HG03460 (cell line): ENCODE measurements at regions not wholly inside any gene's neighbourhood (a gene's known extent, or its start where the extent isn't known, plus 50 kb on each side); places are given as distances from the start of the nearest gene placed in this dataset.

Experiments
- ATAC-seq: cut with Tn5 transposase; IDR thresholded peaks from one replicate; pipeline ENCODE4 v1.9.1; 2021; ENCODE audit not compliant: unreplicated experiment

- no peak for ATAC-seq
Measured at GRCh38 chrX:149161435-149162088, 343.5 kb downstream of the IDS start.

- no peak for ATAC-seq
Measured at GRCh38 chrX:149157976-149158375, 347.1 kb downstream of the IDS start.

DNA sequence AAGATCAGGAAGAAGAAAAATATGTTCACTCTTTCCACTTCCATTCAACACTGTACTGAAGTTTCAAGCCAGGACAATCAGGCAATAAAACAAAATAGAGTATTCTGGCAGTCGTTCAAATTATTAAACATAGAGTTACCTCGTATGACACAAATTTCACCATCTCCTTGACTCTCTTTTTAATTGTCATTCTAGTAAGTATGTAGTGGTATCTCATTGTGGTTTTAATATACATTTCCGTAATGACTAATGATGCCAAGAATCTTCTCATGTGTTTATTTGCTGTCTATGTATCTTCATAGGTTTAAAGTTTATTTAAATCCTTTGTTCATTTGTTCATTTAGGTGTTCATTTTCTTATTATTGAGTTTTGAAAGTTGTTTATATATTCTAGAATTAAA is 352.2 kb downstream of the IDS start:
- no peak for ATAC-seq

DNA sequence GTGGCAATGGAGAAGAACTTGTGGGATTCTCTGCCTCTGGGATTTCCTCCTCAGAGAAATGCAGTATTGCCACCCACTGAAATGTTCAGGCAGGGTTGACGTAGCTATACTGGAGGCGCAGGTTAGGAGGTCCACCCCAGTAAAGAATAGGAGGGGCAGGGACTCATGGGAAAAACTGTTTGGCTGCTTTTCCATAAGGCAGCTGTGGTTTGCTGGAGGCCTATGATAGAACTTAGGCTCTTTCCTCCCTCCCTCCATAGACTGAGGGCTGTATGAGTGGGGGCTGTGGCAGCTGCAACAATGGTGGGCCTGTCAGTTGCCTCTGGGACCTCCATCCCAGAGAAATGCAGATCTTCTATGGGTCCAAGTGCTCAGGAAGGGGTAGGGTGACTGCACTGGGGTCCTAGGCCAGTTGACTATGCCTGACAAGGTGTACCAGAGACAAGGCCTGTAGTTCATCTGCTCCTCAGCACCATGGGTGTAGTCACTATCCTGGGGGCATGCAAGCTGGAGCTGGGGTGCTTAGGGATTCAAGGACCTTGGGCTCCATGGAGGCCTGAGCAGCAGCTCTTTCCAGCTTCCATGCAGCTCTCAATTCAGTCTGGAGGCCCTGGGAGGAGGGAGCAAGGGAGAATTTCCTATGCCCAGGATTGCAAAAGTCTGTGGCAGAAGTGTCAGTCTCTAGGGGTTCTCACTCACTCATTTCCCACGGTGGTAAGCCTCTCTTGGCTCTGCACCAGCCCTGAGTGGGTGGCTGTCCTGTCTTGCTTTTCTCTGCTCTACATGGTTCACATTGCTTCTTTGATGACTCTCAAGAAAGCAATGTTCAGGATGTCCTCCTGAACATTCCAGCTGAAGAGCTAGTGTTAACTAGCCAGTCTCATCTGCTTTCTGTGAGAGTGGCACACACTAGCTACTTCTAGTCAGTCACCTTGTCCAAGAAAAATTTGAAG is 353.0 kb downstream of the IDS start:
- ATAC-seq: no peak

GRCh38 chrX:149145845-149146285 is 359.2 kb downstream of the IDS start:
- no peak for ATAC-seq

- ATAC-seq: no peak
Measured at GRCh38 chrX:149131774-149132173, 373.3 kb downstream of the IDS start.

- no peak for ATAC-seq
Measured at GRCh38 chrX:149129767-149130166, 375.3 kb downstream of the IDS start.

DNA sequence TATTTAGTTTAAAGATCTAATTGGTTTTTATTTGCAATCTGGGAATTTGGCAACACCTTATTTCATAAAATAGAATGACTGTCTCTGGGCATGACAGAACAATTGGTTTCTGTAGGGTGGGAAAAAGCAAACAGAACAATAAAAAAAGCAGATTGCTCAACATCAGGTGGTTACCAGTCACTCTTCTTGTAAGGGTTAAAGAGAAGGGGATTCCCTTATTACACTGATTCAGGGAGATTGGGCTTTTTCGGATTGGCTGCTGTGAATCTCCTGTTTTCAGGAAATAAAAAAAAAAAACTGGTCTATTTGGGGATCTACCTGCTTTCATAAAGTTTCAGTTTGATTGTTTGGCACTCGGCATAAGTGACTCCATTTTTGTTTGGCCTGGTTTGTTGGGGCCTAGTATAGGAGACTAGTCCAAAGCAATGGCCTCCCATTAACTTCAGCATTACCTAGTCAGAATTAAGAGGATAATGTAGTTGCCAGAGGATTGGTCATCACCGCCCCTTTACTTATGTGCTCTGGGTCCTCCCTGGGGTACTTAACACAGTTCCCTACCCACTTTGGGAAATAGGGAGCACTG is 380.5 kb downstream of the IDS start:
- no peak for ATAC-seq

GRCh38 chrX:149121206-149121920 is 383.7 kb downstream of the IDS start:
- no peak for ATAC-seq

GRCh38 chrX:149120459-149120858 is 384.6 kb downstream of the IDS start:
- ATAC-seq: no peak

- no peak for ATAC-seq
Measured at GRCh38 chrX:149114874-149115273, 390.2 kb downstream of the IDS start.

DNA sequence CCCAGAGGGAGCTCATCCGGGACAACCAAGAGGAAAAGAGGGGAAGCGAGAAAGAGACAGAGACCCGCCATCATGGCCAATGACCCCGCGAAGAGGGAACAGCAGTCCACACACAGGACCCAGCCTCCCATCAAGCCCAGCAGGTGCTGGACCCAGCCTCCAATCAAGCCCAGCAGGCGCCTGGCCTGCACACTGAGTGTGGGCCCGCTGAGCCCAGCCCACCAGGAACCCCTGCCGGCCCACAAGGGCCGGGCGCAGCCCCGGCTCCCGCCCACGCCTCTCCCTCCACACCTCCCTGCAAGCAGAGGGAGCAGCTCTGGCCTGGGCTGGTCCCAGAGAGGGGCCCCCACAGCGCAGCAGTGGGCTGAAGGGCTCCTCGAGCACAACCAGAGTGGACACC is 391.1 kb downstream of the IDS start:
- ATAC-seq: no peak

DNA sequence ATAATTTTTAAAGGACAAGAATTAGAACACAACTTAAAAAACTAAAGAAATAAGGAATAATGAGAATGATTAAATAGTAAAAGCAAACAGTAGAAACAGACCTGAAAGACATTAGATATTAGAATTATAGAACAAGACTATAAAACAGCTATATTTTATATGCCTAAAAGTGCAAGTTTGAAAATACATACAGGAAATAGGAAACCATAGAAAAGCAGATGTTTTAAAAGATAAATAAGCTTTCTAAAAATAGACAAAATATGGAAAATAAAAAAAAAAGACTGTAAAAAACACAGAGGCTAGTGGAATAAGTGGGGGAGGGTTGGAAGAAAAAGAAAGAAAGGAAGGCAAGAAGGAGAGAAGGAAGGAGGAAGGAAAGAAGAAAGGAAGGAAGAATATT is 407.3 kb downstream of the IDS start:
- no peak for ATAC-seq

DNA sequence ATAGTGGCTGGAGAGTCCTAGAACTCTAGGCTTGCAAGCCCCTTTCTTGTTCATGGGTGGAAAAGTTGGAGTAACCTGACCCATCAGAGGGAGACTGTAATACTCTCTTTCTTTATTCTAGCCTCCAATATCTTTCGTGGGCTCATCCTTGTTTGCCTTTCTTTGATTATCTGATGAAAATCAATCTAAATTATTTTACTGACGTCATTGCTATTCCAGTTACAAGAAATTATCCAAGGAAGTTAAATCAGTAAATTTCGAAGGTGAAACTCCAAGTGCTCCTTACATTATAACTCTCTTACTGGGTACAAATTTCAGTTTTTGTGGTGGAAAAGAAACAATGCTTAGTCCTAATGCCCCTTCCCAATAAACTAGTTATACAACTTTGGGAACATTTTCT is 412.9 kb downstream of the IDS start:
- ATAC-seq: no peak

- no peak for ATAC-seq
Measured at GRCh38 chrX:149079805-149080406, 425.2 kb downstream of the IDS start.

DNA sequence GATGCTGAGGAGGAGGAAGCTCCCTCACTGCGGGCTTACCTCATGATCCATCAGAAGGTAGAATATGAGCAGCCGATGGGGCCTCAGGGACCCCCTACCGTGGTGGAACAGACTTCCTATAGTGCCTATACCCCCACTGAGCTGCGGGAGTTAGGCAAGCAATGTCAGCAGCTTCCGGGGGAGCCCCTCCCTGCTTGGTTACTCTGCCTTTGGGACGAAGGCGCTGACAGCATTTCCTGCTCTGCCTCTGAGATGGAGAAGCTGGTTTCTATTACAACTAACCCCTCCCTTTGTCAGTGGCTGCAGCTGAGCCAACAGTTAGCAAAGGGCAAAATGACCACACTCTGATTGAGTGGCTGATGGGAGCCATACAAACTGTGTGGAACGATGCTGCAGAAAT is 430.7 kb downstream of the IDS start:
- peak; percentile 73 for ATAC-seq

DNA sequence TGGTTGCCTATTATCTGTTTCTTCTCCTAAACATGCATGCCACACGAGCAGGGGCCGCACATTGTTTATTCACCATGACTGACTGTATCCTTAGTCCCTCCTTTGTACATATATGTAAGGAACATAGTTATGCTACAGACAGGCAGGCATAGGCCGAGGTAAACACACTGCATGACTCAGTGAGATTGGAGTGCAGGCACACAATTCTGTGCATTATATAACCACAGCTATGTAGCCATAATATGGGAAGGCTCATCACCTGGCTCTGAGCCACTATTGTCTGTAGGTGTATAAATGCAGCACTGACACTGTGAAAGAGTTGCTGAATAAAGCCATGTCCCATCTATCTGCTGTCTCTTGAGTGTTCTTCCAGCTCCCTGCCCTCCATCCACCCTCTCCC is 431.6 kb downstream of the IDS start:
- no peak for ATAC-seq

DNA sequence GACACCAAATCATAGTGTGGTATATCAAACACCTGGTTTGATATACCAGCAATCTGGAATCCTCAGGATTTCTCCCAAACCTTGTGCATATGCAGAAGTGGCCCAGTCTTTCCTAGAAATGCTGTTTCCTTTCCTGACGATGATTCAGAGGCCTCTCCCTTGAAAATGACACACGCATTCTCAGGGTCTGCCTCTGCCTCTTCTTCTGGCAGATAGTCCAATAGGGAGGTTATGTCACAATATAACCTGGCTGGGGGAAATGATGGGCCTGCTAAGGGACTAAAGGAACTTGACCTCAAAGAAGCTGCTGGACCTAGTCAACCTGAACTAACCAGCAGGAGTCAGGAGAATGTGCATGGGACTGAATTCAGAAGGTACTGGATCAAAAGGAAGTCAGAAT is 435.2 kb downstream of the IDS start:
- no peak for ATAC-seq

- no peak for ATAC-seq
Measured at GRCh38 chrX:149060921-149061320, 444.2 kb downstream of the IDS start.
